GM12878 (cell line): ENCODE measurements at regions not wholly inside any gene's neighbourhood (a gene's known extent, or its start where the extent isn't known, plus 50 kb on each side); places are given as distances from the start of the nearest gene placed in this dataset.

ENCODE experiments used
- ATAC-seq: fragments of 200-7000 bp; cut with Tn5 transposase; 3 replicates; pipeline ENCODE4 v1.9.1; 2020; ENCODE audit warnings: mild to moderate bottlenecking, moderate library complexity
- BruUV-seq: library from RNA; stranded (reverse); fragments of 400-500 nt; replicated peaks from 2 replicates; lab custom pipeline; 2021; lab: Mats Ljungman, UMichigan
- CTCF ChIA-PET: fragments of 300-600 bp; sonication (Branson Sonifier 250); formaldehyde crosslinking; extraction: SDS; loops from one replicate; lab custom pipeline; 2021; ENCODE audit warnings: inconsistent platforms; lab: Yijun Ruan, JAX
- POLR2A ChIA-PET: fragments of 350-600 bp; formaldehyde crosslinking; extraction: SDS; loops from one replicate; lab custom pipeline; 2021; ENCODE audit warnings: inconsistent platforms; lab: Charles Lee
- RAD21 ChIA-PET: fragments of 300-600 bp; sonication (Branson Sonifier 250); formaldehyde crosslinking; loops from one replicate; lab custom pipeline; 2023; ENCODE audit warnings: antibody characterized with exemption; ENCODE audit not compliant: unreplicated experiment; lab: Charles Lee
- SMC1A ChIA-PET: fragments of 300-600 bp; sonication (Branson Sonifier 250); formaldehyde crosslinking; loops from one replicate; lab custom pipeline; 2023; ENCODE audit not compliant: unreplicated experiment, uncharacterized antibody; lab: Charles Lee
- DNase-seq: peaks from one replicate; pipeline ENCODE4 v3.0.0-alpha.2; 2011; ENCODE audit warnings: low read depth, low spot score
- FAIRE-seq: peaks from 3 replicates; lab custom pipeline; 2011; peaks lifted over from hg19 to GRCh38; lab: Jason Lieb, UNC
- H2AFZ ChIP-seq: 2 replicates; pipeline ENCODE4 v1.6.0; 2011; ENCODE audit warnings: low read depth, low read length, control low read depth; ENCODE audit not compliant: control insufficient read depth
- H3K27ac ChIP-seq: 2 replicates; pipeline ENCODE4 v1.5.1; 2011; ENCODE audit warnings: control low read depth; ENCODE audit not compliant: control insufficient read depth, insufficient read depth
- H3K27me3 ChIP-seq, 2 experiments: replicated peaks in 1 of 2; 2 replicates each; pipeline versions ENCODE4 v1.6.0 to v1.6.1; 2011; ENCODE audit warnings: low read length in 1 of 2; ENCODE audit not compliant: control insufficient read depth in 2 of 2, insufficient read depth in 2 of 2
- H3K36me3 ChIP-seq, 2 experiments: 2 replicates each; pipeline ENCODE4 v1.5.1; 2011; ENCODE audit warnings: low read length in 1 of 2; ENCODE audit not compliant: control insufficient read depth in 2 of 2, insufficient read depth in 2 of 2
- H3K4me1 ChIP-seq: 2 replicates; pipeline ENCODE4 v1.6.1; 2011; ENCODE audit warnings: mild to moderate bottlenecking, low read length, moderate library complexity, mixed read lengths; ENCODE audit not compliant: control insufficient read depth, insufficient read depth
- H3K4me2 ChIP-seq: 2 replicates; pipeline ENCODE4 v1.6.0; 2011; ENCODE audit warnings: control low read depth; ENCODE audit not compliant: control insufficient read depth, insufficient read depth
- H3K4me3 ChIP-seq: fragments of 200-600 bp; sonication (generic); 2 replicates; pipeline ENCODE4 v1.5.1; 2016
- H3K79me2 ChIP-seq: 2 replicates; pipeline ENCODE4 v1.6.0; 2011; ENCODE audit warnings: low read length; ENCODE audit not compliant: control insufficient read depth, insufficient read depth
- H3K9ac ChIP-seq: 2 replicates; pipeline ENCODE4 v1.8.0; 2011; ENCODE audit warnings: low read length, control low read depth, mixed read lengths; ENCODE audit not compliant: control insufficient read depth, insufficient read depth
- H3K9me3 ChIP-seq: replicated peaks from 3 replicates; pipeline ENCODE4 v1.5.1; 2011; ENCODE audit warnings: mild to moderate bottlenecking, low read length; ENCODE audit not compliant: control insufficient read depth, insufficient read depth
- H4K20me1 ChIP-seq: 2 replicates; pipeline ENCODE4 v1.6.0; 2011; ENCODE audit not compliant: control insufficient read depth, insufficient read depth
- GATAD2B ChIP-seq: fragments of 450-650 bp; conservative IDR thresholded peaks from 2 replicates; pipeline ENCODE4 v1.6.1; 2017; ENCODE audit warnings: low read depth, mild to moderate bottlenecking, moderate library complexity
- HDGF ChIP-seq: fragments of 450-650 bp; IDR thresholded peaks from 2 replicates; pipeline ENCODE4 v1.6.1; 2016; ENCODE audit warnings: antibody characterized with exemption
- RBBP5 ChIP-seq: fragments of 200-600 bp; sonication (generic); conservative IDR thresholded peaks from 2 replicates; pipeline ENCODE4 v1.6.1; 2016
- YY1 ChIP-seq: IDR thresholded peaks from 2 replicates; pipeline ENCODE4 v1.6.1; 2011; ENCODE audit warnings: low read depth, mild to moderate bottlenecking, low read length
- ZNF207 ChIP-seq: fragments of 450-650 bp; IDR thresholded peaks from 2 replicates; pipeline ENCODE4 v1.6.1; 2014; ENCODE audit warnings: antibody characterized with exemption, mild to moderate bottlenecking, borderline replicate concordance
- ZNF217 ChIP-seq: fragments of 450-650 bp; IDR thresholded peaks from 2 replicates; pipeline ENCODE4 v1.6.1; 2017; ENCODE audit warnings: antibody characterized with exemption, mild to moderate bottlenecking
- WGBS: methylation state at CpG from one replicate; pipeline ENCODE4 v1.1.6; 2016; ENCODE audit warnings: low lambda C conversion rate; ENCODE audit not compliant: insufficient replicate concordance, insufficient coverage; ENCODE audit errors: missing lambda C conversion rate; 5-methylcytosine and 5-hydroxymethylcytosine counted together
- in situ Hi-C: fragments of 300-500 bp; cut with MboI; formaldehyde crosslinking; loops from 9 replicates; pipeline ENCODE4 v1.14.3; 2018; ENCODE audit warnings: mixed read lengths
- intact Hi-C: fragments of 100-400 bp; cut with micrococcal nuclease; formaldehyde crosslinking; loops from one replicate; pipeline ENCODE4 v1.14.2; 2022; ENCODE audit not compliant: unreplicated experiment
- TF ChIP-seq, protein P1 (sequence below): fragments of 450-650 bp; IDR thresholded peaks from 2 replicates; pipeline ENCODE4 v1.6.1; 2017; ENCODE audit warnings: mild to moderate bottlenecking, moderate library complexity
- TF ChIP-seq, protein P2 (sequence below): IDR thresholded peaks from 2 replicates; pipeline ENCODE4 v1.6.1; 2011; ENCODE audit warnings: mild to moderate bottlenecking, low read depth, low read length, moderate library complexity; ENCODE audit not compliant: insufficient replicate concordance
- TF ChIP-seq, protein P3 (sequence below): fragments of 150-350 bp; IDR thresholded peaks from 2 replicates; pipeline ENCODE4 v1.6.1; 2016; ENCODE audit warnings: low read depth, low read length
- TF ChIP-seq, protein P4 (sequence below): IDR thresholded peaks from 2 replicates; pipeline ENCODE4 v1.6.1; 2011; ENCODE audit warnings: low read depth, mild to moderate bottlenecking, low read length, moderate library complexity, borderline replicate concordance; ENCODE audit errors: extremely low read depth
- TF ChIP-seq, protein P5 (sequence below): fragments of 150-350 bp; IDR thresholded peaks from 2 replicates; pipeline ENCODE4 v1.6.1; 2014; ENCODE audit warnings: mild to moderate bottlenecking, low read depth, low read length

DNA sequence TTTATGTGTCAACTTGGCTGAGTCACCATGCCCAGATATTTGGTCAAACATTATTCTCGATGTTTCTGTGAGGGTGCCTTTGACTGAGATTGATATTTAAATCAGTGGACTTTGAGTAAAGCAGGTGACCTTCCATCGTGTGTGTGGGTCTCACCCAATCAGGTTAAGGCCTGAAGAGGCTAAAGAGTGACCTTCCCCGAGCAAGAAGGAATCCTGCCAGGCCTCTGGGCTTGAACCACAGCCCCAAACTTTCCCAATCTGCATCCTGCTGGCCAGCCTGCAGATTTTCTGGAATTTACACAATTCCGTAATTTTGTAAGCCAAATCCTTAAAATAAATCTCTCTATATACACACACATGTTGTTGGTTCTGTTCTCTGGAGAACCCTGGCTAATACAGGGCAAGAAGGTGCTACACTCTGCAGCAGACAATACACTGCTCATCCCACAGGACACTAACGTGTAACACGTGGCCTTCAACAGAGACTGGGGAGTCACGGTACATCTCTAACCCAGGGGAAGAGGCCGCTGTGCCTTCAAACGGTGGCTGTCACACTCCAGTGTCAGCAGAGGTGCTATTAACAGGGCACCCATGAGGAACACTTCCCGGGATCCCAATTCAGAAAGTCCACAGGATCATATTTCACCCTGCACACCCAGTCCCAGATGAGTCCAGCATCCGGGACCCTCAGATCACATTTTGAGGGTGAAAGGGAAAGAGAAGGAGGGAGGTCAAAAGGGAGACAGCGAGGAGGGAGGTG lies 113.1 kb upstream of the ID2 start:
- intact Hi-C loops (no loop called here), in situ Hi-C loops (no loop called here)
- ATAC-seq (no peak), FAIRE-seq (no peak), DNase-seq (no peak)
- H3K27me3 ChIP-seq = no peaks in the 10 kb centered on the region
- H3K27ac ChIP-seq = no peak overlapping the region
- H3K9ac ChIP-seq = no peak overlapping the region
- no peaks in the 10 kb centered on the region for H3K79me2 ChIP-seq
- ChIA-PET POLR2A (no interaction called here), RAD21 (no interaction called here), CTCF (interaction anchor here (1.7 kb wide), 1 partner anchor 15 kb away, joined by 6 read pairs; no protein-coding TSS in a partner anchor), SMC1A (no interaction called here)
- H3K4me3 ChIP-seq = no peak overlapping the region
- BruUV-seq = no TSS peak
- H3K4me1 ChIP-seq = peaks cover 14% of the 10 kb centered on the region
- no peak overlapping the region for H2AFZ ChIP-seq
- H3K4me2 ChIP-seq = no peak overlapping the region
- 50% methylated on average over 12 of the region's 12 CpGs for WGBS
- no peaks in the 10 kb centered on the region for H3K9me3 ChIP-seq
- no peaks in the 10 kb centered on the region for H3K36me3 ChIP-seq
- H4K20me1 ChIP-seq = no peaks in the 10 kb centered on the region
- TF ChIP-seq ZNF217 (no peak), ZNF207 (no peak), HDGF (no peak), YY1 (no peak), RBBP5 (no peak), GATAD2B (no peak)
- TF ChIP-seq, protein P1, sequence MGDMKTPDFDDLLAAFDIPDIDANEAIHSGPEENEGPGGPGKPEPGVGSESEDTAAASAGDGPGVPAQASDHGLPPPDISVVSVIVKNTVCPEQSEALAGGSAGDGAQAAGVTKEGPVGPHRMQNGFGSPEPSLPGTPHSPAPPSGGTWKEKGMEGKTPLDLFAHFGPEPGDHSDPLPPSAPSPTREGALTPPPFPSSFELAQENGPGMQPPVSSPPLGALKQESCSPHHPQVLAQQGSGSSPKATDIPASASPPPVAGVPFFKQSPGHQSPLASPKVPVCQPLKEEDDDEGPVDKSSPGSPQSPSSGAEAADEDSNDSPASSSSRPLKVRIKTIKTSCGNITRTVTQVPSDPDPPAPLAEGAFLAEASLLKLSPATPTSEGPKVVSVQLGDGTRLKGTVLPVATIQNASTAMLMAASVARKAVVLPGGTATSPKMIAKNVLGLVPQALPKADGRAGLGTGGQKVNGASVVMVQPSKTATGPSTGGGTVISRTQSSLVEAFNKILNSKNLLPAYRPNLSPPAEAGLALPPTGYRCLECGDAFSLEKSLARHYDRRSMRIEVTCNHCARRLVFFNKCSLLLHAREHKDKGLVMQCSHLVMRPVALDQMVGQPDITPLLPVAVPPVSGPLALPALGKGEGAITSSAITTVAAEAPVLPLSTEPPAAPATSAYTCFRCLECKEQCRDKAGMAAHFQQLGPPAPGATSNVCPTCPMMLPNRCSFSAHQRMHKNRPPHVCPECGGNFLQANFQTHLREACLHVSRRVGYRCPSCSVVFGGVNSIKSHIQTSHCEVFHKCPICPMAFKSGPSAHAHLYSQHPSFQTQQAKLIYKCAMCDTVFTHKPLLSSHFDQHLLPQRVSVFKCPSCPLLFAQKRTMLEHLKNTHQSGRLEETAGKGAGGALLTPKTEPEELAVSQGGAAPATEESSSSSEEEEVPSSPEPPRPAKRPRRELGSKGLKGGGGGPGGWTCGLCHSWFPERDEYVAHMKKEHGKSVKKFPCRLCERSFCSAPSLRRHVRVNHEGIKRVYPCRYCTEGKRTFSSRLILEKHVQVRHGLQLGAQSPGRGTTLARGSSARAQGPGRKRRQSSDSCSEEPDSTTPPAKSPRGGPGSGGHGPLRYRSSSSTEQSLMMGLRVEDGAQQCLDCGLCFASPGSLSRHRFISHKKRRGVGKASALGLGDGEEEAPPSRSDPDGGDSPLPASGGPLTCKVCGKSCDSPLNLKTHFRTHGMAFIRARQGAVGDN = no peak
- TF ChIP-seq, protein P2, sequence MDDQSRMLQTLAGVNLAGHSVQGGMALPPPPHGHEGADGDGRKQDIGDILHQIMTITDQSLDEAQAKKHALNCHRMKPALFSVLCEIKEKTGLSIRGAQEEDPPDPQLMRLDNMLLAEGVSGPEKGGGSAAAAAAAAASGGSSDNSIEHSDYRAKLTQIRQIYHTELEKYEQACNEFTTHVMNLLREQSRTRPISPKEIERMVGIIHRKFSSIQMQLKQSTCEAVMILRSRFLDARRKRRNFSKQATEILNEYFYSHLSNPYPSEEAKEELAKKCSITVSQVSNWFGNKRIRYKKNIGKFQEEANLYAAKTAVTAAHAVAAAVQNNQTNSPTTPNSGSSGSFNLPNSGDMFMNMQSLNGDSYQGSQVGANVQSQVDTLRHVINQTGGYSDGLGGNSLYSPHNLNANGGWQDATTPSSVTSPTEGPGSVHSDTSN = no peak
- TF ChIP-seq, protein P3, sequence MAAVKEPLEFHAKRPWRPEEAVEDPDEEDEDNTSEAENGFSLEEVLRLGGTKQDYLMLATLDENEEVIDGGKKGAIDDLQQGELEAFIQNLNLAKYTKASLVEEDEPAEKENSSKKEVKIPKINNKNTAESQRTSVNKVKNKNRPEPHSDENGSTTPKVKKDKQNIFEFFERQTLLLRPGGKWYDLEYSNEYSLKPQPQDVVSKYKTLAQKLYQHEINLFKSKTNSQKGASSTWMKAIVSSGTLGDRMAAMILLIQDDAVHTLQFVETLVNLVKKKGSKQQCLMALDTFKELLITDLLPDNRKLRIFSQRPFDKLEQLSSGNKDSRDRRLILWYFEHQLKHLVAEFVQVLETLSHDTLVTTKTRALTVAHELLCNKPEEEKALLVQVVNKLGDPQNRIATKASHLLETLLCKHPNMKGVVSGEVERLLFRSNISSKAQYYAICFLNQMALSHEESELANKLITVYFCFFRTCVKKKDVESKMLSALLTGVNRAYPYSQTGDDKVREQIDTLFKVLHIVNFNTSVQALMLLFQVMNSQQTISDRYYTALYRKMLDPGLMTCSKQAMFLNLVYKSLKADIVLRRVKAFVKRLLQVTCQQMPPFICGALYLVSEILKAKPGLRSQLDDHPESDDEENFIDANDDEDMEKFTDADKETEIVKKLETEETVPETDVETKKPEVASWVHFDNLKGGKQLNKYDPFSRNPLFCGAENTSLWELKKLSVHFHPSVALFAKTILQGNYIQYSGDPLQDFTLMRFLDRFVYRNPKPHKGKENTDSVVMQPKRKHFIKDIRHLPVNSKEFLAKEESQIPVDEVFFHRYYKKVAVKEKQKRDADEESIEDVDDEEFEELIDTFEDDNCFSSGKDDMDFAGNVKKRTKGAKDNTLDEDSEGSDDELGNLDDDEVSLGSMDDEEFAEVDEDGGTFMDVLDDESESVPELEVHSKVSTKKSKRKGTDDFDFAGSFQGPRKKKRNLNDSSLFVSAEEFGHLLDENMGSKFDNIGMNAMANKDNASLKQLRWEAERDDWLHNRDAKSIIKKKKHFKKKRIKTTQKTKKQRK = no peak
- TF ChIP-seq, protein P4, sequence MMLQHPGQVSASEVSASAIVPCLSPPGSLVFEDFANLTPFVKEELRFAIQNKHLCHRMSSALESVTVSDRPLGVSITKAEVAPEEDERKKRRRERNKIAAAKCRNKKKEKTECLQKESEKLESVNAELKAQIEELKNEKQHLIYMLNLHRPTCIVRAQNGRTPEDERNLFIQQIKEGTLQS = no peak
- TF ChIP-seq, protein P5, sequence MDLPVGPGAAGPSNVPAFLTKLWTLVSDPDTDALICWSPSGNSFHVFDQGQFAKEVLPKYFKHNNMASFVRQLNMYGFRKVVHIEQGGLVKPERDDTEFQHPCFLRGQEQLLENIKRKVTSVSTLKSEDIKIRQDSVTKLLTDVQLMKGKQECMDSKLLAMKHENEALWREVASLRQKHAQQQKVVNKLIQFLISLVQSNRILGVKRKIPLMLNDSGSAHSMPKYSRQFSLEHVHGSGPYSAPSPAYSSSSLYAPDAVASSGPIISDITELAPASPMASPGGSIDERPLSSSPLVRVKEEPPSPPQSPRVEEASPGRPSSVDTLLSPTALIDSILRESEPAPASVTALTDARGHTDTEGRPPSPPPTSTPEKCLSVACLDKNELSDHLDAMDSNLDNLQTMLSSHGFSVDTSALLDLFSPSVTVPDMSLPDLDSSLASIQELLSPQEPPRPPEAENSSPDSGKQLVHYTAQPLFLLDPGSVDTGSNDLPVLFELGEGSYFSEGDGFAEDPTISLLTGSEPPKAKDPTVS = no peak
